A673 (cell line): ENCODE measurements at regions not wholly inside any gene's neighbourhood (a gene's known extent, or its start where the extent isn't known, plus 50 kb on each side); places are given as distances from the start of the nearest gene placed in this dataset.

Experiments
- EZH2 ChIP-seq: fragments of 200-600 bp; sonication (generic); IDR thresholded peaks from 2 replicates; pipeline ENCODE4 v1.6.1; 2017; ENCODE audit warnings: borderline replicate concordance, low read depth, mild to moderate bottlenecking, mixed read lengths, antibody characterized with exemption, low read length; ENCODE audit not compliant: poor library complexity, severe bottlenecking
- TF ChIP-seq, protein P1 (sequence below): fragments of 300-800, 200-600 bp; sonication (generic); conservative IDR thresholded peaks from 2 replicates; pipeline ENCODE4 v1.5.1; 2017; ENCODE audit warnings: low read depth, mild to moderate bottlenecking, antibody characterized with exemption, low read length, moderate library complexity, mixed read lengths

DNA sequence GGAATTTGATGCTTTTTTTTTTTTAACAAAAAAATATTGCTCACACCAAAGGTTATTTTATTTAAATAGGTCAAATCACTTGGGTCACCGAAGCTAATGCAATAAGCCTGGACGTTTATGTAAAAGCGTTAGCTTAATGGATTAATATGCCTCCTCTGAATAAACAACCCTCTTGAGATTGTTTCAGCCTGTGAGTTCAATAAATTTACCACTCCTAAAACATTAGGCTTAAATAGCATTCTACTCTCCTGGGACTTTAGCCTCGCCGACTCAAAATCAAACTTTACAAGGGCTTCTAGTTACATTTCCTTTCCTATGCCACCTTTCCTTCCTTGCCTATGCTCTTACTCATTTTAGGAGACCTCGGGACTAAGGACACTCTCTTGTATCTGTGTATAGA, 79.3 kb downstream of the DNAJB9 start:
- TF ChIP-seq, protein P1, sequence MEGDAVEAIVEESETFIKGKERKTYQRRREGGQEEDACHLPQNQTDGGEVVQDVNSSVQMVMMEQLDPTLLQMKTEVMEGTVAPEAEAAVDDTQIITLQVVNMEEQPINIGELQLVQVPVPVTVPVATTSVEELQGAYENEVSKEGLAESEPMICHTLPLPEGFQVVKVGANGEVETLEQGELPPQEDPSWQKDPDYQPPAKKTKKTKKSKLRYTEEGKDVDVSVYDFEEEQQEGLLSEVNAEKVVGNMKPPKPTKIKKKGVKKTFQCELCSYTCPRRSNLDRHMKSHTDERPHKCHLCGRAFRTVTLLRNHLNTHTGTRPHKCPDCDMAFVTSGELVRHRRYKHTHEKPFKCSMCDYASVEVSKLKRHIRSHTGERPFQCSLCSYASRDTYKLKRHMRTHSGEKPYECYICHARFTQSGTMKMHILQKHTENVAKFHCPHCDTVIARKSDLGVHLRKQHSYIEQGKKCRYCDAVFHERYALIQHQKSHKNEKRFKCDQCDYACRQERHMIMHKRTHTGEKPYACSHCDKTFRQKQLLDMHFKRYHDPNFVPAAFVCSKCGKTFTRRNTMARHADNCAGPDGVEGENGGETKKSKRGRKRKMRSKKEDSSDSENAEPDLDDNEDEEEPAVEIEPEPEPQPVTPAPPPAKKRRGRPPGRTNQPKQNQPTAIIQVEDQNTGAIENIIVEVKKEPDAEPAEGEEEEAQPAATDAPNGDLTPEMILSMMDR: no peak
- no peak for TF ChIP-seq EZH2
